ENCODE measurements at regions not wholly inside any gene's neighbourhood (a gene's known extent, or its start where the extent isn't known, plus 50 kb on each side); places are given as distances from the start of the nearest gene placed in this dataset.

- TF ChIP-seq ZBTB4 (CRISPR knock-in tag; IDR thresholded peaks at IDR 0.05; ENCODE audit: borderline replicate concordance), result no peak
- TF ChIP-seq NFKBIZ (CRISPR knock-in tag; IDR thresholded peaks at IDR 0.05), result no peak
- TF ChIP-seq ZNF503 (CRISPR knock-in tag; IDR thresholded peaks at IDR 0.05), result no peak
- TF ChIP-seq HINFP (CRISPR knock-in tag; IDR thresholded peaks at IDR 0.05; ENCODE audit: low read depth), result no peak
- TF ChIP-seq SIN3B (IDR thresholded peaks at IDR 0.05; ENCODE audit: low read length), result no peak
- no peak for TF ChIP-seq SMAD3 (CRISPR knock-in tag; IDR thresholded peaks at IDR 0.05)
- no peak for TF ChIP-seq RXRB (CRISPR knock-in tag; IDR thresholded peaks at IDR 0.05; ENCODE audit: borderline replicate concordance)
- no peak for TF ChIP-seq TOE1 (CRISPR knock-in tag; IDR thresholded peaks at IDR 0.05)
Observed at GRCh38 chr1:228839656-228840055, 104.4 kb downstream of the RHOU start (continued).

Data from HepG2 (cell line).